CD8-positive, alpha-beta memory T cell (primary cell): ENCODE measurements at regions not wholly inside any gene's neighbourhood (a gene's known extent, or its start where the extent isn't known, plus 50 kb on each side); places are given as distances from the start of the nearest gene placed in this dataset.
"Not testable (repeated sequence)": the region's sequence is repeated elsewhere in the genome, so short reads cannot be mapped to it uniquely, and the experiment has no call there.

Experiments
- CTCF ChIA-PET: fragments of 350-600 bp; sonication (Branson Sonifier 250); formaldehyde crosslinking; loops from one replicate; lab custom pipeline; 2021; ENCODE audit warnings: antibody characterized with exemption; lab: Charles Lee
- POLR2A ChIA-PET: fragments of 350-600 bp; sonication (Branson Sonifier 250); formaldehyde crosslinking; loops from one replicate; lab custom pipeline; 2021; ENCODE audit warnings: antibody characterized with exemption; lab: Charles Lee
- DNase-seq, 5 donors: peaks; one replicate each; pipeline versions ENCODE4 v3.0.0 to v3.0.0-alpha.2; 2020 to 2022; ENCODE audit warnings: mixed read lengths in 1 of 5
- H3K27ac ChIP-seq: one replicate; pipeline ENCODE4 v1.7.0; 2013; ENCODE audit warnings: low read depth, mild to moderate bottlenecking, low read length, moderate library complexity
- H3K27me3 ChIP-seq: 2 replicates; pipeline ENCODE4 v1.7.0; 2013; ENCODE audit warnings: low read length, mild to moderate bottlenecking; ENCODE audit not compliant: insufficient read depth, poor library complexity, severe bottlenecking
- H3K36me3 ChIP-seq: 2 replicates; pipeline ENCODE4 v1.7.0; 2013; ENCODE audit warnings: mild to moderate bottlenecking, low read length, moderate library complexity; ENCODE audit not compliant: insufficient read depth
- H3K4me1 ChIP-seq: 2 replicates; pipeline ENCODE4 v1.7.0; 2013; ENCODE audit warnings: mild to moderate bottlenecking, low read length, moderate library complexity; ENCODE audit not compliant: insufficient read depth
- H3K4me3 ChIP-seq: 2 replicates; pipeline ENCODE4 v1.7.0; 2013; ENCODE audit warnings: mild to moderate bottlenecking, low read length
- H3K9me3 ChIP-seq: 2 replicates; pipeline ENCODE4 v1.7.0; 2013; ENCODE audit warnings: mild to moderate bottlenecking, low read length
- H3K27ac Mint-ChIP-seq, 8 donors: one replicate each; pipeline ENCODE4 v1.8.0; 2020 to 2021; ENCODE audit warnings: mixed read lengths in 8 of 8, mild to moderate bottlenecking in 6 of 8, inconsistent platforms in 3 of 8, moderate library complexity in 3 of 8
- H3K27me3 Mint-ChIP-seq, 2 donors: one replicate each; pipeline ENCODE4 v1.8.0; 2020 to 2021; ENCODE audit warnings: mixed read lengths in 2 of 2, mild to moderate bottlenecking in 1 of 2, moderate library complexity in 1 of 2
- H3K36me3 Mint-ChIP-seq, 3 donors: one replicate each; pipeline ENCODE4 v1.8.0; 2020 to 2021; ENCODE audit warnings: mixed read lengths in 3 of 3, inconsistent platforms in 1 of 3, mild to moderate bottlenecking in 1 of 3
- H3K4me1 Mint-ChIP-seq, 3 donors: one replicate each; pipeline ENCODE4 v1.8.0; 2020 to 2021; ENCODE audit warnings: mixed read lengths in 3 of 3, inconsistent platforms in 1 of 3, mild to moderate bottlenecking in 1 of 3
- H3K4me3 Mint-ChIP-seq, 7 donors: one replicate each; pipeline ENCODE4 v1.8.0; 2020 to 2021; ENCODE audit warnings: mixed read lengths in 7 of 7, mild to moderate bottlenecking in 6 of 7, moderate library complexity in 4 of 7, inconsistent platforms in 2 of 7
- H3K9me3 Mint-ChIP-seq, 5 donors: one replicate each; pipeline ENCODE4 v1.8.0; 2020 to 2022; ENCODE audit warnings: mixed read lengths in 5 of 5, mild to moderate bottlenecking in 3 of 5, moderate library complexity in 2 of 5, inconsistent platforms in 1 of 5

GRCh38 chr16:33636760-33637159 lies 177.3 kb downstream of the TP53TG3F start:
- H3K27ac ChIP-seq, H3K4me3 Mint-ChIP-seq, H3K9me3 Mint-ChIP-seq, H3K36me3 ChIP-seq, H3K4me1 Mint-ChIP-seq, H3K4me1 ChIP-seq, H3K4me3 ChIP-seq, CTCF ChIA-PET, H3K27ac Mint-ChIP-seq, H3K9me3 ChIP-seq, H3K36me3 Mint-ChIP-seq, DNase-seq, POLR2A ChIA-PET, H3K27me3 Mint-ChIP-seq, H3K27me3 ChIP-seq: not testable (repeated sequence)

- H3K27ac ChIP-seq, H3K27me3 Mint-ChIP-seq, H3K4me3 Mint-ChIP-seq, CTCF ChIA-PET, POLR2A ChIA-PET, H3K36me3 Mint-ChIP-seq, H3K4me3 ChIP-seq, H3K36me3 ChIP-seq, H3K27ac Mint-ChIP-seq, H3K9me3 ChIP-seq, DNase-seq, H3K9me3 Mint-ChIP-seq, H3K27me3 ChIP-seq, H3K4me1 Mint-ChIP-seq, H3K4me1 ChIP-seq: not testable (repeated sequence)
Measured at GRCh38 chr16:33643270-33643669, 183.9 kb downstream of the TP53TG3F start.

GRCh38 chr16:33643698-33644381 lies 184.4 kb downstream of the TP53TG3F start:
- H3K27me3 ChIP-seq, H3K36me3 Mint-ChIP-seq, H3K9me3 Mint-ChIP-seq, H3K4me1 Mint-ChIP-seq, H3K4me3 Mint-ChIP-seq, H3K27ac ChIP-seq, H3K36me3 ChIP-seq, CTCF ChIA-PET, H3K9me3 ChIP-seq, H3K27me3 Mint-ChIP-seq, POLR2A ChIA-PET, H3K4me3 ChIP-seq, DNase-seq, H3K4me1 ChIP-seq, H3K27ac Mint-ChIP-seq: not testable (repeated sequence)

DNA sequence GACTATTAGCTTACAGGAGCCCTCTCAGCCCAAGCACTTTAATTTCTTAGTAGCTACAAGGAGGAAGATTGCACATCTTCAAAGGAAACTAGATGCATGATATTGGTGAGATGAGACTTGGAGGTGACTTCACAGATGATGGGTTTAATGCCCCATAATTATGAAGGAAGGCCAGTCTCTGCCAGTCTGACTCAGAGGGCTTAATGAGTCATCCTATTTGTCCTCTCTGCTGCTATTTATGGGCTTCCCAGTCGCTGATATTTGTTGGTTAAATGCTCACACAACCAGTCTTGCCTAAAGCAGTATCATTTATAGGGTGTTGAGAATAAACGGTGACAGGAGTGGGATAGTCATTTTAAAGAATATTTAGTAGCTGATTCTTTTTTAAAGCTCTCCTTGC lies 187.0 kb downstream of the TP53TG3F start:
- H3K27ac ChIP-seq, H3K27me3 Mint-ChIP-seq, H3K4me3 Mint-ChIP-seq, H3K27ac Mint-ChIP-seq, H3K27me3 ChIP-seq, H3K4me3 ChIP-seq, DNase-seq, H3K4me1 Mint-ChIP-seq, H3K36me3 ChIP-seq, H3K4me1 ChIP-seq, CTCF ChIA-PET, POLR2A ChIA-PET, H3K9me3 Mint-ChIP-seq, H3K36me3 Mint-ChIP-seq, H3K9me3 ChIP-seq: not testable (repeated sequence)

DNA sequence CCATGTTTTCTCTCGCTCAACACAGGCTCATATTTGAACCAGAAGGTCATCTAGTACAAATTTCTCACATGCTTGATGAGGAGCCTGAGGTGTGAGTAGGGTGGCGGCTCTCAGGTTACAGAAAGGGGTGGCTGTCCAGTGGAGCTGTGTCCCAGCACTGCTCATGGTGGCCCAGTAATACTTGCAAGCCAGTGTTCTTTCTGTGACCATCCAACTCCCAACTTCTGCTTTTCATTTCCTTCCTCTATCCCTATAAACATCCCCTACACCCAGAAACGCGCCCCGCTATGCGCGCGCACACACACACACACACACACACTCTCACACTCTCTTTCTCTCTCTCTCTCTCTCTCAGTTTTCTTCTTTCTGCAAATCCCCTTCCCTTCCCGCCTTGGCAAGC lies 196.3 kb downstream of the TP53TG3F start:
- DNase-seq, POLR2A ChIA-PET, H3K27ac Mint-ChIP-seq, H3K4me1 ChIP-seq, H3K27me3 ChIP-seq, CTCF ChIA-PET, H3K27me3 Mint-ChIP-seq, H3K4me1 Mint-ChIP-seq, H3K4me3 Mint-ChIP-seq, H3K27ac ChIP-seq, H3K4me3 ChIP-seq, H3K36me3 ChIP-seq, H3K36me3 Mint-ChIP-seq, H3K9me3 ChIP-seq, H3K9me3 Mint-ChIP-seq: not testable (repeated sequence)

DNA sequence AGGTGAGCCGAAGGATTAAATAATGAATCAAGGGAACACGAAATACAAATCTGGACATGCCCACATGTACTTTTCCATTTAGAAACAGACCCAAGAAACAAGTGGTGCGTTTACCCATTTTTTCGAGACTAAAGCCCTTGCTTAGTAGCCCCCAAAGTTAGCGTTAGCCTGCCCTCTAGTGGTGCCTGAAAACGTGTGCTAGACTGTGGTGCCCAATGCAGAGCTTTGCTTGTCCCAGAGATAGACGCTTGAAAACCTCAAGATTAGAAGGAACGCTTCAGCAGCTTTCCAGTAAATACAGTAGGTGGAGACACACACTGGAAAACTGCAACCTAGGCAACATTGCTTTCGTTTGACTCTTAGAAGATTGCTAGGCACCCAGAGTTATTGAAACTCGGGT lies 197.0 kb downstream of the TP53TG3F start:
- POLR2A ChIA-PET, H3K9me3 ChIP-seq, H3K4me3 Mint-ChIP-seq, H3K4me3 ChIP-seq, H3K27me3 ChIP-seq, H3K9me3 Mint-ChIP-seq, H3K36me3 Mint-ChIP-seq, H3K4me1 ChIP-seq, DNase-seq, H3K27me3 Mint-ChIP-seq, H3K27ac ChIP-seq, CTCF ChIA-PET, H3K36me3 ChIP-seq, H3K27ac Mint-ChIP-seq, H3K4me1 Mint-ChIP-seq: not testable (repeated sequence)

- POLR2A ChIA-PET, H3K27ac ChIP-seq, DNase-seq, CTCF ChIA-PET, H3K36me3 Mint-ChIP-seq, H3K9me3 ChIP-seq, H3K27me3 ChIP-seq, H3K36me3 ChIP-seq, H3K27ac Mint-ChIP-seq, H3K4me1 ChIP-seq, H3K4me3 ChIP-seq, H3K4me3 Mint-ChIP-seq, H3K9me3 Mint-ChIP-seq, H3K27me3 Mint-ChIP-seq, H3K4me1 Mint-ChIP-seq: not testable (repeated sequence)
Measured at GRCh38 chr16:33657717-33658116, 198.3 kb downstream of the TP53TG3F start.

DNA sequence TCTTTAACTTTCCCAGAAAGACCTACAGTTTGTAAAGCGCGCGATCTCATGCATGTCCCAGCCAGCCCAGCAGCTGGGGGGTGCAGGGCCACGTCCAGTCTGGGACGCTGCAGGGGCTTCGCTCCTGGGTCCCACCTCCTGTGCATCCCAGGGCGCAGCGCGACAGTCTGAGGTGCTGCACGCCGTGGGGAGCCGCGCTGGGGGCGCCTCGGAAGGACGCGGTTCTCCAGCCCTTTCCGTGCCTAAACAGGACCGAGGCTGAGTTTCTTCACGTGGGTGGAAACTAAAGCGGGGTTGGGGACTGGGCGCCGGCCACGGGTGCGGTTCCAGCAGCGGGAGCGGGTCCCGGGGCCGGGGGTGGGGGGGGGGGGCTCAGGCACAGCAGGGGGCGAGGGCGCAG lies 221.4 kb downstream of the TP53TG3F start:
- H3K4me1 Mint-ChIP-seq, H3K9me3 ChIP-seq, CTCF ChIA-PET, H3K9me3 Mint-ChIP-seq, H3K36me3 ChIP-seq, H3K36me3 Mint-ChIP-seq, H3K4me3 ChIP-seq, H3K27me3 ChIP-seq, H3K27me3 Mint-ChIP-seq, H3K4me3 Mint-ChIP-seq, DNase-seq, H3K27ac ChIP-seq, H3K27ac Mint-ChIP-seq, POLR2A ChIA-PET, H3K4me1 ChIP-seq: not testable (repeated sequence)

- H3K4me1 ChIP-seq, H3K4me3 ChIP-seq, H3K4me3 Mint-ChIP-seq, POLR2A ChIA-PET, H3K36me3 ChIP-seq, H3K27me3 Mint-ChIP-seq, H3K36me3 Mint-ChIP-seq, H3K27me3 ChIP-seq, DNase-seq, H3K27ac ChIP-seq, H3K4me1 Mint-ChIP-seq, H3K9me3 ChIP-seq, H3K27ac Mint-ChIP-seq, H3K9me3 Mint-ChIP-seq, CTCF ChIA-PET: not testable (repeated sequence)
Measured at GRCh38 chr16:33700320-33700719, 240.9 kb downstream of the TP53TG3F start.
